ENCODE measurements at regions not wholly inside any gene's neighbourhood (a gene's known extent, or its start where the extent isn't known, plus 50 kb on each side); places are given as distances from the start of the nearest gene placed in this dataset.
"Not testable (repeated sequence)": the region's sequence is repeated elsewhere in the genome, so short reads cannot be mapped to it uniquely, and the experiment has no call there.

DNA sequence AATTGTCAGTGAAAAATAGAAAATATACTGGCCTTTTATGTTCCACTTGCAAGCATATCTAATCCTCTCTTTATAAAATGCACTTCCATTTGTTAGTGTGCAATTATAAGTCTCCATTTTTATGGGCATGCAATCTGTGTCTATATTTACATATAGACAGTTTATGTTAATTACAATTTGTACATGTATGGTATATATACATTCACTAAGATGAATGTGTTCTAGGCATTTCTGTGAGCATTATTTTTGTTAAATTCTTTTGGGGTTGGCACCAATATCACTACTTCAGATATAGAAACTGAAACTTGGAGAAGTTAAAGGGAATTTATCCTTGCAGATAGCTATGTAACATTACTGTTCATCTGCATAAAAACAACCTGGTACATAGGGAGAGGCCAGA lies 470.8 kb upstream of the LMO3 start:
- DNase-seq = no peak

DNA sequence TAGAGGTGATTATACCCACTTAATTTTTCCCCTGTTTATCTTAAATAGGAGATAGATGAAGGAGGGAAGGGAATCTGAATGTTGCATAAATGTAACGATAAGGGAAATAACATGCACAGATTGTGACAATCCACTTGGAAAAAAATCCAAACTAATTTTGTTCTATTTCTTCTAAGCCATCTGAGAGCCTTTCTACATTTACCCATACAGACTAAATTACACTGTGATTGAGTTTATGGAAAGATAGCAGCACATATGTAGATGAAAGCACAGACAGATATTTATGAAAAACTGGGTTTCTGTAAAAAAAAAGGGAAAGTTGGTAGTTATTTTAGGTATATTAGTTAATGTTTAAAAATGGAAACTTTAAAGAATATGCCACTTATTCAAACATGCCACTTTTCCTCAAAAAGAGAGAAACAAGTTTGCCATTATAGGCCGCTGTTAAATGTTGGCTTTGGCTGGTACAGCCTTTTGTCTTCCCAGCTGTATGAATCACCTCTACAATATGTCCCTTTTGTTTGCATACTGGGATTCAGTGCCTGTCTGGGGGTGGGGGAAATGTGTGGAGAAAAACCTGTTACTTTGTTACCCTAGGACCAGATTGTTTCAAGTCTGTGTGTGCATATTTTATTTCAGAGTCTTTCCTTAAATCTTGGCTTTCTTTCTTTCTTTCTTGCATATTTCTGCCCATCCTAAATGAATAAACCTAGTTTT lies 470.2 kb upstream of the LMO3 start:
- no peak for DNase-seq

DNA sequence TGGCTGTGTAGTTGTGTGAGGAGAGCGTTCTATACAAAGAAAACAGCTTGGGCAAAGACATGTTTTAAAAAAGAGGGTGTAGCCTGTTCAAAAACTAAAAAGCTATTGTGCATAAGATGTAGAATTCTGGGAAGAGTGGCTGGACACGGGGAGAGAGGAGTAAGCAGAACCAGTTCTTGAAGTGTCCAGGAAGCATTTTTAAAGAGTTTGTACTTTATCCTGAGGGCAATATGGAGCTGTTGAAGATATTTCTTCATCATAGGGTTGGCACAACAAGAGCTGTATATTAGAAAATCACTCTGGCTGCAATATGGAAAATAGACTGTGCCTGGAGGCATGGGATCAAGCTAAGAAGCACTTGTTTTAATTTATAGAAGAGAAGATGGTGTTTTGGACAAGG lies 458.9 kb upstream of the LMO3 start:
- DNase-seq = no peak

DNA sequence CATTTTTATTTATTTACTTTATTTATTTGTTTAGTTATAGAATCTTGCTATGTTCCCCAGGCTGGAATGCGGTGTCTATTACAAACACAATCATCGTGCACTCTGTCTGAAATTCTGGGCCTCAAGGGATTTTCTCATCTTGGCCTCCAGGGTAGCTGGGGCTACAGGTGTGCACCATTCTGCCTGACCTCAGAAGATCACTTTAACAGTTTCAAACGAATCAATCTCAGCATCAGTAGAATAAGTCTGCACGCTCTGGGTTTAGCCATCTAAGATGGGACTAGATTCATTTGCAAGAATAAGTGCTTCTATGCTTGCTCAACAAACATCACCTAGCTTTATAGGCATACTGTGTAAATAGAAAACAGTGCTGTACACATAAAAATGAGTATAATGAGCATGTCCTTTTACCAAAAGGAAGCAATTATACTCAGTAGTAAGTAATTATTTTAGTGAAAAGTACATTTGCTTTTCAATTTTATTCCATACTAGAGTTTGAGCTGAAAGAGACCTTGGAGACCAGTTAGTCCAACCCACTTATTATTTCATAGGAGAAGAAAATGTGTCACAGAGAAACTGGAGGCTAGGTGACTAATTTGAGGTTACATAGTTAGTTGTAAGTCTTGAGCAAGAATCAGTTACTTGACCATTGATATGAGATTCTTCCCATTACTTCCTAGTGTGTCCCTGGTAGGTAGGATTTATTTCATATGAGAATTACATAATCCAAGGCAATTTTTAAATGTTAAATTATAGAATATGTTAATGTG lies 456.5 kb upstream of the LMO3 start:
- DNase-seq = no peak

DNA sequence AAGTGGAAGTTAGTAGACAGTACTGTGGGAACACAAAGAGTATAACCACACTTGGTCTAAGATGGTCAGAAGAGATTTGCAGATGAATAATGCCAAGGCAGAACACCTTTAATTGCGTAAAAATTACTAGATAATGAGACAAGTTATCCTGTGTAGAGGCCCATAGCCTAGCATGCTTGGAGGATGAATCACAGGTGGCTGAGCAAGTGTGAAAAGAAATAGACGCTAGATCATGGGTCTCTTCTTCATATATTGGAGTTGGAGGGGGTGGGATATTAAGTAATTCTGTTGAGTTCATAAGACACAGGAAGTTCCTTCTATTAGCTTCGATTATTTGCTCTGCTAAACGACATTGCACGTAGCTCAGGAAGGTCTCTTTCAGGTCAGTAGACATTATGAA lies 454.3 kb upstream of the LMO3 start:
- no peak for DNase-seq

DNA sequence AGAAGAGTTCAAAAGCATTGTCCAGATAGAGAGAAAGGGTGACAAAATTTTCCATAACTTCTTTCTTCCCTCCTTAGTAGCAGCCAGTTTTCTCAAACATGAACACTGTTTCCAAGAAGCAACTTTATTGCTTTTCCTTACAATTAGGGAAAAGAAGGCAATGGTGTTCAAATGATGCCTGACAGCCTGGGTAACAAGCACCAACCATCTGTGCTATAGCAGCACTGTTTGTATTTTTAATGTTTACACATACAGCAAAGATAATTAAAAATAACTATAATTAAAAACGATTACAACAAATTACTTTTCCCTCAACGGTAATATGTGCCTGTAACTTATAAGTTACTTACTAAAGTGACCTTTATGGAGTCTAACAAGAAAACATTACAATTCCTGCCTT lies 450.6 kb upstream of the LMO3 start:
- DNase-seq = no peak

DNA sequence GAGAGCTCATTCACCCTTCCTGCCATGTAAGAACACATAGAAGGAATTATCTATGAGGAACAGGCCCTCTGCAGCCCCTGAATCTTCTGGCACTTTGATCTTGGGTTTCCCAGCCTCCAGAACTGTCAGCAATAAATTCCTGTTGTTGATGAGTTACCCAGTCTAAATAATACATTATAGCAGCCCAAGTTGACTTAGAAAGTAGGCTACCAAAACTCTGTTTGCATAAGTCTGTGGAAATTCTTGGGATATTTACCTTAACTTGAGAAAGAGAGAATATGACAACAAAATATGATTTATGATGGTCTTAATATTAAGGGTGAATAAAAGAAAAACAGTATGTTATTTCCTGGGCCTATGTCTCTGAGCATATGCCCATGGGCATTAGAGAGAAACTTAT lies 433.0 kb upstream of the LMO3 start:
- no peak for DNase-seq

DNA sequence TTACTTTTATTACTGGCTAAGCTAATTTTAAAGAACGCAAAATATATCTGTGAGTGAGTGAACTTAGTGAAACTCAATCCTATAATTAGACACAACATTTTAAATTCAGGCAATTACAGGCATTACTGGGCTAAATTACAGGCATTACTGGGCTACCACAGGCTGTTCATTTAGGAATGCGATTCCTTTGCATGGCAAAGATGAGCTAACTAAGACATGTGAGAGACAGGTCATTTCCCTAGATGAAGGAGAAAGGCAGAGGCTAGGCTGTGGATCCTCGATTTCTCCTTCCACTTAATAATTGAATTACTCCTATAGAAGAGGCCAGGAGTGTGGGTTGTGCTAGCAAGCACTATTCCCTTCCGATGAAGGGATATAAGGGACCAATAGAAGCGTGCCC lies 429.4 kb upstream of the LMO3 start:
- no peak for DNase-seq

DNA sequence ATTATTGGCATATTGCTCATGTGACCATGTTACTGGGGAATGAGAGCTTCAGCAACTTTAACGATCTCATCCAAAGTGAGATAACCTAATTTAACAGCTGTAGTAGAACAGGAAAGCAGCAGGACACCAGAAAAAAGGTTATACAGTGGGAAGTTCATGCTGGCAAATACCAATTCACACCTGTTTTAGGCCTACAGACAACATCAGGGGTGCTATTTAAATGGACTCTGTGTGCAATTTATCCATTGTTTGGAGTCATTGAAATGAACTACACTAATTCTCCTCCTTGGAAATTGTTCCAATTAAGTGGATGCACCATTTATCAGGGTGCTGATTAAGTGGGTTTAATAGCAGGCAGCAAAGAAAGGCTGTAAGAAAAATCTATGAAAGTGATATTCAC lies 424.4 kb upstream of the LMO3 start:
- DNase-seq = no peak

DNA sequence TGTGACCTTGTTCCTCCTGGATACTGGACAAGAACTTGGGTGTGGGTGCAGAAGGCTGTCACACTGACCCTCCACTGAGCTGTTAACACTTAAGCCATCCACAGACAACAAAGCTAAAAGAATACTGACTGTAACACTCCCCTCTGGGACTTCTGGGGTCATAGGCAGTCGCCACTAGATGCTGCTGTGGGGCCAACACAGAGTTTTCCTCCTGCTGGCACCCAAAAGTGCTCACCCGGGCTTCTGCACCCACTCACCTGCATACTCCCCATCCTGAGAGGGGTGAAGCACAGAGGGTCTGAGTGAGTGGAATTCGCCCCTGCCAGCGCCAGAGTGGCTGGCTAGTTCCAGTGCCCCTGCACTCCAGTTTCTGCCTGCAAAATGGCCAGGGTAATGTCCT lies 422.4 kb upstream of the LMO3 start:
- no peak for DNase-seq

DNA sequence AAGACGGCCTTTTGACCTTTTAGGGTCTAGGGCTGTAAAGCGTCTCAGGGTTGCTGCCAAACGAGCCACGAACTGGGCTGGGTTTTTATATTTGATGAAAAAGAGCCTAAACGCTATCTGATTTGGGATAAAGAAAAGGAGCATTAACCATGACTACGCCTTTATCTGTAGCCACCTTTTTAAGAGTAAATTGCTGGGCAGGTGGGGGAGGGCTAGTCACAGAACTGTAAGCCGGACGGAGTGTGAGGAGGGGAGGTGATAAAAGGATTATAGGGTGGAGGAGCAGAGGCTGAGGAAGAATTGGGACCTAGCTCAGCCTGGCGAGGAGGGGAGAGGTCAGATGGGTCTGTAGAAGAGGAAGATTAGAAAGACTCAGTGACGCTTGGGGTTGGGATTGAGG lies 419.5 kb upstream of the LMO3 start:
- not testable (repeated sequence) for DNase-seq

DNA sequence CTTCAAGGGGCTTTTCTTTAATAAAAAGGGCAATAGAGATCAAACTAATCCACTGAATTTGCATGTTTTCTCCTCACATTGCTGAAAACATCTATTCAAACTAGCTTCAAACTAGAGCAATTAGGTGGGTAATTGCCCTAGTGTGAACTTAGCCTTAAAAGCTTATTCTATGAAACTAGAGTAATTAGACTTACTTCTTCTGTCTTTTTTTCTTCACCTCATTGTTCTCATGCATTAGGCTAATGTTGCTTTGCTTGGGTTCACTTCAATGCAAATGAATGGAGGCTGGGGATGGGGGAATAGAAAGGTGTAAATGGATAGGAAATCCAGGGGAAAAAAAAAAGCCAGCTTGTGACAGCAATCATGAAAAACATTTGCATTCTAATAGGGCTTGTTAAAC lies 414.8 kb upstream of the LMO3 start:
- no peak for DNase-seq

DNA sequence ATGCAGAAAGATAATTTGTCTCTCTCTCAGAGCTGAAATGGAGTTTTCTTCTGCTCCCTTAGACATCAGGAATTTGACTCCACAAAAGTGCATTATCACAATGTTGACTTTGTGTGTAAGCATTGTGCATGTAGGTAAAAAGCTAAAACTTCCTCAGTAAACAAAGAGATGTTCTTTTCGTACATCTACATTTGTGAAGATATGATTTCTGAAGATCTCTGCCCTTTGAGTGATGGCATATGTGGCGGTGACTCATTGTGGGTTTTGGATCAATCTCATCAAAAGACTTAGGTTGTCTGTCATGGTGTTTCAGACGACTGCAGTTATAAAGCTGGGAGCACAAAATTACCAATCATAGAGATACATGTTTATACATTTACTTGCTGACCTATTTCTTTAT lies 411.4 kb upstream of the LMO3 start:
- no peak for DNase-seq

DNA sequence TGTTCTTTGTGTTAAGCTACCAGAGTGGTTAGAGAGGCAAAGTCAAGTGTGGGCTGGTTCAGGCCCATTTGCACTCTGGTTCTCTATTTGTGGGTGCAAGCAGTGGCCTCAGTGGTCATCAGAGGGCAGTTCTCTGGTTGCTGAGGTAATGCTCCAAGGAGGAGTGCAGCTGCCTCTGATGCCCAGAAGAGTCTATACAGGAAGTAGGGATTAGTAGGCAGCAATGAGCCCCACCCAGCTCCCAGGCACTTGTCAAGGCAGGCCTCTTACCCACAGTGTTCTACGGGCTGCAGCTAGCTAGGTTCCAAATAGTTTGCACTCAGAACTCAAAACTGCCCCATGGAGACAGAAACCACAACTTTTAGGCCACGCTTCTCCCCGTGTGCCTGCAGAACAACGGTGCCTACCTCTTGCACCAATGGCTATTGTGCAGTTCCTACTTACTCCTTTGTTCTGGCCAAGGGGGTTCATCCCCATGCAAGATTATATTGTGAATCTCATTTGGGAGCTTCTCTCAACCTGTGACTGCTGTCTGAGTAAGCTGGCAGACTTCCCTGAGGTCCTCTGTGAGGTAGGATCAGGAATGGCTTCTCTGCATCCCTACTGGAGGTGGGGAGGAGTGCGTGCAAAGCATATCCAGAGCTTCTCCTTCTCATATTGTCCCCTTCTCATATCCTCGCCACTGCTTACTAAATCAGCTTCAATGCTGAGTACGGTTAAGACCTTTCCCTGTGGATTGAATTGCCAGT lies 410.3 kb upstream of the LMO3 start:
- no peak for DNase-seq

DNA sequence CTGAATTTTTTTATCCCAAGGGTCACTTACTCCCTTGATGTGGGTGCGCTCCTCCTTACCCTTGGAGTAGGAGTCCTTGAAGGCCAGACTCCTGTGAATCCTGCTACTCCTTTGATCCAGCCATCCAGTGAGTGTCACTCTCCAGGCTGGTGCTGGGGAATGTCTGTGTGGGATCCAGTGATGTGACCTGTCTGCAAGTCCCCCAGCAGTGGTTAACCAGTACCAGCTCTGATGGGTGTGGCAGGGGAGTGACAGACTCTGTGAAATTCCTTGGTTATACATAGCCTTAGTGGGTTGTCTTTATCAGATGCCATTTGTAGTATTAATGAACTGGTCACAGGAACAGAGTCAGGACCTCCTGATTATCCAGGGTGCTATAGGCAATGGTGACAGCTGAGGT lies 409.5 kb upstream of the LMO3 start:
- DNase-seq = no peak

DNA sequence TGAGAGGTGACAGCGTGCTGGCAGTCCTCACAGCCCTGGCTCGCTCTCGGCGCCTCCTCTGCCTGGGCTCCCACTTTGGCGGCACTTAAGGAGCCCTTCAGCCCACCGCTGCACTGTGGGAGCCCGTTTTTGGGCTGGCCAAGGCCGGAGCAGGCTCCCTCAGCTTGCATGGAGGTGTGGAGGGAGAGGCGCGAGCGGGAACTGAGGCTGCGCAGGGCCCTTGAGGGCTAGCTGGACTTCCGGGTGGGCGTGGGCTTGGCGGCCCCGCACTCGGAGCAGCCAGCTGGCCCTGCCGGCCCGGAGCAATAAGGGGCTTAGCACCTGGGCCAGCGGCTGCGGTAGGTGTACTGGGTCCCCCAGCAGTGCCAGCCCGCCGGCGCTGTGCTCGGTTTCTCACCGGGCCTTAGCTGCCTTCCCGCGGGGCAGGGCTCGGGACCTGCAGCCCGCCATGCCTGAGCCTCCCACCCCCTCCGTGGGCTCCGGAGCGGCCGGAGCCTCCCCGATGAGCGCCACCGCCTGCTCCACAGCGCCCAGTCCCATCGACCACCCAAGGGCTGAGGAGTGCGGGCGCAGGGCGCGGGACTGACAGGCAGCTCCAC lies 401.6 kb upstream of the LMO3 start:
- DNase-seq = not testable (repeated sequence)

DNA sequence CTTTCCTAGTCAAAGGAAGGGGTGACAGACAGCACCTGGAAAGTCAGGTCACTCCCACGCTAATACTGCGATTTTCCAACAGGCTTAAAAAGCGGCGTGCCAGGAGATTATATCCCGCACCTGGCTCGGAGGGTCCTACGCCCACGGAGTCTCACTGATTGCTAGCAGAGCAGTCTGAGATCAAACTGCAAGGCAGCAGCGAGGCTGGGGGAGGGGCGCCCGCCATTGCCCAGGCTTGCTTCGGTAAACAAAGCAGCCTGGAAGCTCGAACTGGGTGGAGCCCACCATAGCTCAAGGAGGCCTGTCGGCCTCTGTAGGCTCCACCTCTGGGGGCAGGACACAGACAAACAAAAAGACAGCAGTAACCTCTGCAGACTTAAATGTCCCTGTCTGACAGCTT lies 392.6 kb upstream of the LMO3 start:
- not testable (repeated sequence) for DNase-seq

DNA sequence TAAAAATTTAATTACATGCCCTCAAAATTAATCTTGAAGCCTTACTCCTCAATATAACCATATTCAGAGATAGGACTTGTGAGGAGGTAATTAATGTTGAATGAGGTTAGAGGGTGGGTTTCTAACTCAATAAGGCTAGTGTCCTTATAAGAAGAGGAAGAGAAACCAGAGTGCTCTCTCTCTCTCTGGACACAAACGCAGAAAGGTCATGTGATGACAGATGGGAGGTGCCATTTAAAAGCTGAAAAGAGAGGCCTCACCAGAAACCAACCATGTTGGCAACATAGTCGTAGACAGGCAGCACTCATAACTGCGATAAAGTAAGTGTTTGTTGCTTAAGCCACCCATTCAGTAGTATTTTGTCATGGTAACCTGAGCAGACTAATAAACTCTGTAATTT lies 378.5 kb upstream of the LMO3 start:
- DNase-seq = no peak

DNA sequence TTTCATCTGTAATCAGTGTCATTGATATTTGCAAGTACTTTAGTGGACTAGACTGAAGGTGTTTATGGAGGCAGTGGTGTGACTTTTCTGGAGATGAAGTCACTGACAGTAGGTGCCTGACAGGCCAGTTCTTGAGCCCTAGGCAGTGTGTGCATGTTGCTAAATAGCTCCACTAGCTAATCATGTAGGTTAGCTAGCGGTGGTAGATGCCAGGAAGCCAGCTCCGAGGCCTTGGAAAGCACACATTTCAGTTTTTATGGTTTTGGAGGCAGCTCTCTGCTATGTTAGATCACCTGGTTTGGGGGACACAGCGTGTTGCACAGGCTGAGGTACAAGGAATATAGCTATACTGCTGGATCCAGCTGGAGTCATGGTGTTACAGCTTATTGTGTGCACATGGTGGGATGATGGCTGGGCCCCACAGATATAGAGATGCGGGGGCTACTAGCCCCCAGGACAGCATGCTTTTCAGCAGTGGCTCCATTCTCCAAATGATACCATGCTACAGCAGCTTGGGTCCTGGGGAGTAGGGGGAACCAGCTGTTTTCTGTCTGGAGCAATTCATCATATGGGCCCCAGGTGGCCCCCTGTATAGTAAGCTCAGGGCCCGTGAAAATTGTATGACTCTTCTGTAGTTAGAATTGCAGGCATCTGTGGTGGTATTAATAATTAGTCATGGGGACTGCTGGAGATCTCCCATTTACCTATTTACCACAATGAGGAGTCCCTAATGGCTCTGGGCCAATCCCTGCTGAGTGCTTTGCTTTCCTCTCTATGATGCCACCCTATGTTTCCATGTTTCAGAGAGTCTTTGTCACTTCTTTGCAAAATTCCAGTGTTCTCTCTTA lies 367.2 kb upstream of the LMO3 start:
- no peak for DNase-seq

DNA sequence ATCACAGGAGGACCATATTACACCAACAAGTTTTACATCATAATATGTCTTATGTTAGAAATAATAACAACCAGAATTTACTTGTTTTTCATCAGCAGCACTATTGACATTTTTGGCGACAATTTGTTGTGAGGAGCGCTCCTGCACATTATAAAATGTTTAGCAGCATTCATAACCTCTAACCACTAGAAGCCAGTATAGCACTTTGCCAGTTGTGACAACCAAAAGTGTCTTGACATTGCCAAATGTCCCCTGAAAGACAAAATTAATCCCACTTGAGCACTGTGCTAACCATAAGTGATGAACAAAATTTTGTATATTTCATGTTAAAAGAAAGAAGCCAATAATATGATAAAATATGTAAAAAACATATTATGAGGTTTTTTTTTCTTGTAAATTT lies 356.9 kb upstream of the LMO3 start:
- no peak for DNase-seq

DNA sequence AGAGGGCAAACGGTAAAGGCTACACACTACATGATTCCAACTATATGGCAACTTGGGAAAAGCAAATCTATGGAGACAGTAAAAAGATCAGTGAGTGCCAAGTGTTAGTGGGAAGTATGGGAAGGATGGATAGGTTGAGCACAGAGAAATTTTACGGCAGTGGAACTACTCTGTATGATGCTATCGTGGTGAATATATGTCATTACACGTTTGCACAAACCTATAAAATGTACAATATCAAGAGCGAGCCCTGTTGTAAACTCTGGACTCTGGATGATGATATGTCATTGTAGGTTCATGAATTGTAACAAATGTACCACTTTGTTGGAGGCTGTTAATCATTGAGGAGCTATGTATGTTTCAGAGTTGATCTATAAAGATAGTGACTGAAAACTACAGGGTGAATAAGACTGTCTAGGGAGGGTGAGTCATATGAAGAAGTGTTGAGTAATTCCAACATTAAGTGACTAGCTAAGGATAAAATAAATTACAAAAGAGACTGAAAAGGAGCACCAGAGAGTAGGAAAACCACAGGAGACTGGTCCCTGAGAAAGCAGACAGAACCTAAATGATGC lies 349.2 kb upstream of the LMO3 start:
- DNase-seq = no peak
